SK-N-SH (cell line): ENCODE measurements at regions not wholly inside any gene's neighbourhood (a gene's known extent, or its start where the extent isn't known, plus 50 kb on each side); places are given as distances from the start of the nearest gene placed in this dataset.

Experiments used
- CTCF ChIP-seq: fragments of 200-600 bp; sonication (generic); IDR thresholded peaks from 2 replicates; pipeline ENCODE4 v1.6.1; 2017; ENCODE audit warnings: antibody characterized with exemption, mild to moderate bottlenecking, moderate library complexity
- MXI1 ChIP-seq: IDR thresholded peaks from 2 replicates; pipeline ENCODE4 v1.6.1; 2012; ENCODE audit warnings: mild to moderate bottlenecking, low read depth, low read length, improper control_type of control experiment
- TAF1 ChIP-seq: IDR thresholded peaks from 2 replicates; pipeline ENCODE4 v1.6.1; 2012; ENCODE audit warnings: low read depth, mild to moderate bottlenecking, low read length, moderate library complexity, borderline replicate concordance
- YY1 ChIP-seq: IDR thresholded peaks from 2 replicates; pipeline ENCODE4 v1.4.0; 2012; ENCODE audit warnings: low read depth, mild to moderate bottlenecking

DNA sequence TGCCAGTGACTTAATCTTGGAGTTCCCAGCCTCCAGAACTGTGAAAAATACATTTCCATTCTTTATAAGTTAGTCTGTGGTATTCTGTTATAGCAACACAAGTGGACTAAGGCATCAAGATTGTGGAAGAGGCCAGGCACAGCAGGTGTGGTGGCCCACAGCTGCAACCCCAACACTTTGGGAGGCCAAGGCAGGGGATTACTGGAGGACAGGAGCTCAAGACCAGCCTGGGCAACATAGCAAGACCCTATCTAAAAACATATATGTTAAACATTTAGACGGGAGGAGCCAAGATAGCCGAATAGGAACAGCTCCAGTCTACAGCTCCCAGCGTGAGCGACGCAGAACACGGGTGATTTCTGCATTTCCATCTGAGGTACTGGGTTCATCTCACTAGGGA lies 310.4 kb downstream of the FOXO1 start:
- TF ChIP-seq TAF1 (no peak), MXI1 (no peak), YY1 (no peak), CTCF (no peak)
